ENCODE measurements at regions not wholly inside any gene's neighbourhood (a gene's known extent, or its start where the extent isn't known, plus 50 kb on each side); places are given as distances from the start of the nearest gene placed in this dataset.

DNA sequence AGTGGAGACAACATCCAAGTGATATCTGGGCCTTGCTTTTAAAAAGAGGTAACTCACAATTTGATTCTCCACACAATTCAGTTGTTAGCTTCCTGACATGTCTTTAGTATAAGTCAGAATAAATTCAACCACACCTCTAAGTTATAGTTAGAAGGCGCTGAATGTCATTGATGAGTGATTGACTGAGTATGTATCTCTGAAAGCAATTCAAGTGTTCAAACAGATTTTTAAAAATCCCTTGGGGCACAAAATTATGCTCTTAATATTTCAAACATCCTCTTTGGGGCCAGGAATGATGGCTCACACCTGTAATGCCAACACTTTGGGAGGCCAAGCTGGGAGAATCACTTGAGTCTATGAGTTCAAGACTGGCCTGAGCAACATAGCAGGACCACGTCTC lies 137.0 kb upstream of the PRR20A start:
- CTCF ChIA-PET = no interaction called here
- no peak for DNase-seq (ENCODE audit: extremely low spot score)
- TF ChIP-seq TARDBP (IDR thresholded peaks at IDR 0.05) (no peak), FOXK2 (IDR thresholded peaks at IDR 0.05) (no peak), CTBP1 (IDR thresholded peaks at IDR 0.05; ENCODE audit: borderline replicate concordance) (no peak), SP1 (IDR thresholded peaks at IDR 0.05) (no peak), NFRKB (IDR thresholded peaks at IDR 0.05) (no peak), ARNT (IDR thresholded peaks at IDR 0.05) (no peak), FOXM1 (IDR thresholded peaks at IDR 0.05; ENCODE audit: borderline replicate concordance) (no peak), L3MBTL2 (conservative IDR thresholded peaks at IDR 0.05) (no peak), SUZ12 (IDR thresholded peaks at IDR 0.05) (no peak), HDGF (IDR thresholded peaks at IDR 0.05; ENCODE audit: borderline replicate concordance) (no peak), BHLHE40 (IDR thresholded peaks at IDR 0.05; ENCODE audit: borderline replicate concordance) (no peak), ELF4 (IDR thresholded peaks at IDR 0.05) (no peak)
- POLR2A ChIA-PET = no interaction called here

DNA sequence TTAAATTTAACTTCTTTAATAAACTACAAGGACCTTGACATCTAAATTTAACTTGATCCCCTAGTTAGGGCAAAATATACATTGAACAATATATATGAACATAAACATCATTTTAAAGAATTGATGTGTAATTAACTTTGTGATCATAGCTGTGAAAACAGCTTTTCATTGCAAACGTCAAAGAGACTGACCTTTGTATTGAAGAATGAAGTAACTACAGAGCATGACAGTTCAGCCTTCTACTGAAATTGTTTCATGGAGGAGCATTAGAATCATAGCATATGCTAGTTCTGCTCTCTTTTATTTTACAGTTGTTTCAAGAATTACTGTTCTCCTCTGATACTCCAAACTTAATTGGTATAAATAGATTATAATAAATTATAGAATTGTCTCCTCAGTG lies 123.4 kb upstream of the PRR20A start:
- DNase-seq (ENCODE audit: extremely low spot score) = no peak
- TF ChIP-seq CTBP1 (IDR thresholded peaks at IDR 0.05; ENCODE audit: borderline replicate concordance) (no peak), HDGF (IDR thresholded peaks at IDR 0.05; ENCODE audit: borderline replicate concordance) (no peak)
- POLR2A ChIA-PET = no interaction called here
- CTCF ChIA-PET = no interaction called here

DNA sequence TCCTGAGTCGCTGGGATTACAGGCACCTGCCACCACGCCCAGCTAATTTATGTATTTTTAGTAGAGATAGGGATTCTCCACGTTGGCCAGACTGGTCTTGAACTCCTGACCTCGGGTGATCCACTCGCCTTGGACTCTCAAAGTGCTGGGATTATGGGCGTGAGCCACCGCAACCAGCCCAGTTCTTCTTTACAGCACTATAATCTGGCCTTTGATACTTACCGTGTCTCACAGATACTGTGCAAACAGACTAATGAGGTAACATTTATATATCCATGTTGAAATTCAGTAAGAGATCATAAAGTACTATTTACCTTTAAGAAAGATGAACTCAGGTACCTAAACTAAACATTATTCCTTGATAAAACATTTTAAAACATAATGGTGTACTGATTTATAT lies 121.8 kb upstream of the PRR20A start:
- ChIA-PET CTCF (no interaction called here), POLR2A (no interaction called here)
- TF ChIP-seq L3MBTL2 (conservative IDR thresholded peaks at IDR 0.05) (no peak), FOXM1 (IDR thresholded peaks at IDR 0.05; ENCODE audit: borderline replicate concordance) (no peak), SP1 (IDR thresholded peaks at IDR 0.05) (no peak)
- no peak for DNase-seq (ENCODE audit: extremely low spot score)

DNA sequence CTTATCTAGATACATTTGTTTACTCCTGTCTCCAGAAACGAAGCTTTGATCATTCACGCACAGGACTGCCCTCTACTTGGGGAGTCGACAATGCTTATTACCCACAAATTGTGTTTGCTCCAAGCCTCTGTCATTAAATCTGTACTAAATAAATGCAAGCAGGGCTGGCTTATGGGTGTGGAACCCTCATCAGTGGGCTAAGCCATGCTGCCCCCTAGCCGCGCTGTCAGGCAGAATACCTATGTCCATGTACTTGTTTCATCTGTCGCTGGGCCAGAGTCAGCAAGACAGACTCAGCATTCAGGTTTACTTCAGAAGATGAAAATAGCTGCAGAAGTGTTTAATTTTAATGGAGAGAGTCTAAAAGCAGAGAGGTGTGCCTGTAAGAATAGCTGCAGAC lies 110.0 kb upstream of the PRR20A start:
- ChIA-PET CTCF (interaction anchor here (0.7 kb wide), 1 partner anchor 1326 kb away, joined by 6 read pairs; no protein-coding TSS in a partner anchor), POLR2A (no interaction called here)
- DNase-seq (ENCODE audit: extremely low spot score) = peak; percentile 36
- TF ChIP-seq BHLHE40 (IDR thresholded peaks at IDR 0.05; ENCODE audit: borderline replicate concordance) (no peak), ELF4 (IDR thresholded peaks at IDR 0.05) (no peak), LEF1 (IDR thresholded peaks at IDR 0.05; ENCODE audit: borderline replicate concordance) (no peak), L3MBTL2 (conservative IDR thresholded peaks at IDR 0.05) (no peak), HDGF (IDR thresholded peaks at IDR 0.05; ENCODE audit: borderline replicate concordance) (no peak), FOXM1 (IDR thresholded peaks at IDR 0.05; ENCODE audit: borderline replicate concordance) (no peak), FOXK2 (IDR thresholded peaks at IDR 0.05) (no peak)
- TF ChIP-seq, protein P1, sequence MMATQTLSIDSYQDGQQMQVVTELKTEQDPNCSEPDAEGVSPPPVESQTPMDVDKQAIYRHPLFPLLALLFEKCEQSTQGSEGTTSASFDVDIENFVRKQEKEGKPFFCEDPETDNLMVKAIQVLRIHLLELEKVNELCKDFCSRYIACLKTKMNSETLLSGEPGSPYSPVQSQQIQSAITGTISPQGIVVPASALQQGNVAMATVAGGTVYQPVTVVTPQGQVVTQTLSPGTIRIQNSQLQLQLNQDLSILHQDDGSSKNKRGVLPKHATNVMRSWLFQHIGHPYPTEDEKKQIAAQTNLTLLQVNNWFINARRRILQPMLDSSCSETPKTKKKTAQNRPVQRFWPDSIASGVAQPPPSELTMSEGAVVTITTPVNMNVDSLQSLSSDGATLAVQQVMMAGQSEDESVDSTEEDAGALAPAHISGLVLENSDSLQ (IDR thresholded peaks at IDR 0.05) = no peak

DNA sequence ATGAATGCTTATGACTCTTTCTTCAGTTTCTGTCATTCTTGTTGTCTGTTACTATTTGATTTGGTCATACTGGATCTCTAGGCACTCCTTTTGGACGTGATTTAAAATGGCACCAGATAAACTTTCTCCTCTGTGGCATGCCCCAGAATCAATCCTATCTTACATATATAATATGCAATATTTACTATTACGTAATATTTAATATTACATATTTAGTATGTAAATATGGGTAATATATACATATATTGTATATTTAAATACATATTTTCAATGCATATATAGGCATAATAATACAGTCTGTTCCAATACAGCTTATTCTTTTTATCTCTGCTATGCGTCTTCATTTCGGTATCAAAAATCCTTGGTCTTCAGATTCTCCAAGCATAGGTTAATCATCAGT lies 104.4 kb upstream of the PRR20A start:
- DNase-seq (ENCODE audit: extremely low spot score) = no peak
- no peak for TF ChIP-seq LEF1 (IDR thresholded peaks at IDR 0.05; ENCODE audit: borderline replicate concordance)
- no peak for TF ChIP-seq NFRKB (IDR thresholded peaks at IDR 0.05)
- TF ChIP-seq CTBP1 (IDR thresholded peaks at IDR 0.05; ENCODE audit: borderline replicate concordance) = no peak
- TF ChIP-seq SUZ12 (IDR thresholded peaks at IDR 0.05) = no peak
- no peak for TF ChIP-seq ELF4 (IDR thresholded peaks at IDR 0.05)
- TF ChIP-seq, protein P1 (IDR thresholded peaks at IDR 0.05) = no peak
- no peak for TF ChIP-seq FOXA1 (IDR thresholded peaks at IDR 0.05)
- no peak for TF ChIP-seq SP1 (IDR thresholded peaks at IDR 0.05)
- ChIA-PET CTCF (no interaction called here), POLR2A (no interaction called here)

DNA sequence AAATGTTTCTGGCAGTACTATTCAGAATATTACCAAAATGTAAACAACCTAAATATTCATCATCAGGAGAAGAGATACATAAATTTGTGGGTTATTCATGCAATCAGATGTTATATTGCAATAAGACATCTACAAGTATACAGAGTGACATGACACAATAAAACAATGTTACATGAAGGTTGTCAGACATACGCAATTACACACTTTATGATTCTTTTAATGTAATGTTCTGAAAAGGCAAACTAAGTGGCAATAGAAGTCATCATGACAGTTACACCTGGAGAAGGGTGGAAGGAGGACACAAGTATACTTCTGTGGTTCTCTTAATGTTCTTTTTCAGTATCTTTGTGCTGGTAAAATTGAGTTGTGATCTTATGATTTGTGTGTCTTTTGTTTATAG lies 95.8 kb upstream of the PRR20A start:
- no peak for TF ChIP-seq NFRKB (IDR thresholded peaks at IDR 0.05)
- TF ChIP-seq, protein P1 (IDR thresholded peaks at IDR 0.05) = no peak
- TF ChIP-seq SUZ12 (IDR thresholded peaks at IDR 0.05) = no peak
- TF ChIP-seq ELF4 (IDR thresholded peaks at IDR 0.05) = no peak
- no peak for TF ChIP-seq BHLHE40 (IDR thresholded peaks at IDR 0.05; ENCODE audit: borderline replicate concordance)
- no peak for TF ChIP-seq SP1 (IDR thresholded peaks at IDR 0.05)
- no peak for TF ChIP-seq ARNT (IDR thresholded peaks at IDR 0.05)
- TF ChIP-seq TARDBP (IDR thresholded peaks at IDR 0.05) = no peak
- no peak for TF ChIP-seq HDGF (IDR thresholded peaks at IDR 0.05; ENCODE audit: borderline replicate concordance)
- TF ChIP-seq L3MBTL2 (conservative IDR thresholded peaks at IDR 0.05) = no peak
- TF ChIP-seq LEF1 (IDR thresholded peaks at IDR 0.05; ENCODE audit: borderline replicate concordance) = no peak
- TF ChIP-seq ZNF384 (IDR thresholded peaks at IDR 0.05) = no peak
- no peak for TF ChIP-seq FOXM1 (IDR thresholded peaks at IDR 0.05; ENCODE audit: borderline replicate concordance)
- TF ChIP-seq FOXA1 (IDR thresholded peaks at IDR 0.05) = no peak
- TF ChIP-seq FOXK2 (IDR thresholded peaks at IDR 0.05) = no peak
- ChIA-PET CTCF (no interaction called here), POLR2A (no interaction called here)
- DNase-seq (ENCODE audit: extremely low spot score) = no peak

DNA sequence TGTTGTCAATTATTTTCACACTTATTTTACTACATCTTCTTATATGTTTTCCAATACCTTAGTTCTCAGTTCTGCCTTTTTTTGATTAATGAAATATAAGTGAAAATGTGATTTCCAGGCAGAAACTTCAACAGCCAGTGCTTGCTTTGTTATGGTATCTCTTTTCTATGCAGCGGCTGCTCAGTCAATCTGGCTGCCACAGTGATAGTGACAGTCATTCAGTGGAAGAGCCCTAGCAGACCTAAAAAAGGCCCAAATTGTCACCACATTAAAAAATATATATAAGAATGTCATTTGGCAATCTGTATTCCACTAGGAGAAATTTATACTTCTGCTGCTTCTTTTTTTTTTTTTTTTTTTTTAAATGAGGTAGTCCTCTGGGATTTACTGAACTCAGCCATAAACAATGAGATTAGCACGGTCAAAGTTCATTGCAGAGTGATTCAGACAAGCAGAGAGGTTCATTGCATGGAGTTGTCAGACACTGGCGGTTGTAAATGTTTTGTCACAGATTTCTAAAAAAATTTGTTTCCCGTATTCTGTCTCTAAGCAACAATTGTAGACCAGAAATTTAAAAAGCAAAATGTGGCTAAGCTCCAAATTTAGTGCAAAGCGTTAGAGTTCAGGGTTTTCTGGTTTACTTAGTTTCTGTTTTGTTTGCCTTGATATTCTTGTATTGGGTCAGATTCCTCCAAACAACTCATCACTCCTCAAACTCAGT lies 94.7 kb upstream of the PRR20A start:
- ChIA-PET CTCF (no interaction called here), POLR2A (no interaction called here)
- TF ChIP-seq SP1 (IDR thresholded peaks at IDR 0.05) (no peak), ZNF384 (IDR thresholded peaks at IDR 0.05) (peak; percentile 81)
- peak; percentile 11 for DNase-seq (ENCODE audit: extremely low spot score)
